HepG2 (cell line): ENCODE measurements at regions not wholly inside any gene's neighbourhood (a gene's known extent, or its start where the extent isn't known, plus 50 kb on each side); places are given as distances from the start of the nearest gene placed in this dataset.

ENCODE experiments used
- ATAC-seq: fragments of 200-7000 bp; cut with Tn5 transposase; 3 replicates; pipeline ENCODE4 v1.9.1; 2020; ENCODE audit warnings: mild to moderate bottlenecking, moderate library complexity
- BruUV-seq: library from RNA; stranded (reverse); fragments of 400-500 nt; replicated peaks from 2 replicates; lab custom pipeline; 2021; lab: Mats Ljungman, UMichigan
- CTCF ChIA-PET: fragments of 300-600 bp; formaldehyde crosslinking; extraction: SDS; loops from one replicate; lab custom pipeline; 2021; ENCODE audit warnings: low total read pairs, inconsistent platforms, low intra/inter-chr PET ratio; lab: Yijun Ruan, JAX
- POLR2A ChIA-PET: fragments of 350-600 bp; sonication (Branson Sonifier 250); formaldehyde crosslinking; loops from one replicate; lab custom pipeline; 2020; ENCODE audit warnings: antibody characterized with exemption, inconsistent platforms; lab: Yijun Ruan, JAX
- DNase-seq: peaks from one replicate; pipeline ENCODE4 v3.0.0-alpha.2; 2015; ENCODE audit warnings: low spot score
- FAIRE-seq: peaks from 3 replicates; lab custom pipeline; 2011; peaks lifted over from hg19 to GRCh38; lab: Jason Lieb, UNC
- H2AFZ ChIP-seq: one replicate; pipeline ENCODE4 v1.6.1; 2011; ENCODE audit warnings: low read length, inconsistent platforms
- H3K27ac ChIP-seq: fragments of 300-600 bp; 3 replicates; pipeline ENCODE4 v1.8.0; 2011; ENCODE audit warnings: mixed run types, mild to moderate bottlenecking, mixed read lengths, low read length, inconsistent platforms; ENCODE audit not compliant: insufficient read depth; ENCODE audit errors: extremely low read length
- H3K27me3 ChIP-seq, 2 experiments: fragments of 200-600 bp in 1 of 2; 2 replicates in 1 of 2; 3 replicates in 1 of 2; pipeline versions ENCODE4 v1.6.0 to v1.8.0; 2011; ENCODE audit warnings: low read length in 2 of 2, mild to moderate bottlenecking in 2 of 2, moderate library complexity in 2 of 2, inconsistent platforms in 1 of 2; ENCODE audit not compliant: insufficient read depth in 2 of 2, control insufficient read depth in 1 of 2
- H3K36me3 ChIP-seq, 2 experiments: fragments of 200-600 bp in 1 of 2; replicated peaks in 1 of 2; 2 replicates in 1 of 2; 3 replicates in 1 of 2; pipeline versions ENCODE4 v1.5.1 to v1.8.0; 2011; ENCODE audit warnings: low read length in 2 of 2, inconsistent platforms in 1 of 2; ENCODE audit not compliant: insufficient read depth in 2 of 2, control insufficient read depth in 1 of 2
- H3K4me1 ChIP-seq: 2 replicates; pipeline ENCODE4 v1.5.1; 2012; ENCODE audit warnings: low read length, inconsistent platforms; ENCODE audit not compliant: insufficient read depth
- H3K4me2 ChIP-seq: 2 replicates; pipeline ENCODE4 v1.6.0; 2011; ENCODE audit warnings: low read depth, low read length, inconsistent platforms
- H3K4me3 ChIP-seq, 3 experiments: fragments of 200-600 bp in 1 of 3; sonication (generic), shearing (Covaris generic) in 1 of 3; replicated peaks in 1 of 3; 2 replicates each; pipeline ENCODE4 v1.5.1; 2011 to 2016; ENCODE audit warnings: low read length in 3 of 3, inconsistent platforms in 2 of 3, low read depth in 2 of 3, mild to moderate bottlenecking in 2 of 3, control low read depth in 1 of 3, mixed read lengths in 1 of 3; ENCODE audit not compliant: insufficient read depth in 1 of 3
- H3K79me2 ChIP-seq: one replicate; pipeline ENCODE4 v1.6.1; 2011; ENCODE audit warnings: low read length, inconsistent platforms; ENCODE audit not compliant: insufficient read depth
- H3K9ac ChIP-seq: 2 replicates; pipeline ENCODE4 v1.6.0; 2011; ENCODE audit warnings: mild to moderate bottlenecking, low read depth, low read length, inconsistent platforms; ENCODE audit not compliant: insufficient read depth
- H3K9me3 ChIP-seq: 2 replicates; pipeline ENCODE4 v1.5.1; 2012; ENCODE audit warnings: mild to moderate bottlenecking, low read length
- H4K20me1 ChIP-seq: 2 replicates; pipeline ENCODE4 v1.6.0; 2011; ENCODE audit warnings: inconsistent platforms, mild to moderate bottlenecking, low read length, moderate library complexity; ENCODE audit not compliant: insufficient read depth
- FOSL1 ChIP-seq: sonication (generic); formaldehyde crosslinking; IDR thresholded peaks from 2 replicates; pipeline ENCODE4 v1.9.0; 2021; ENCODE audit warnings: missing genetic modification reagents, borderline replicate concordance
- FOXO1 ChIP-seq: sonication (generic); formaldehyde crosslinking; IDR thresholded peaks from 2 replicates; pipeline ENCODE4 v1.4.0; 2020; ENCODE audit warnings: missing genetic modification reagents
- HDAC1 ChIP-seq: sonication (generic); formaldehyde crosslinking; IDR thresholded peaks from 2 replicates; pipeline ENCODE4 v1.5.1; 2020; ENCODE audit warnings: mild to moderate bottlenecking, missing genetic modification reagents
- KLF13 ChIP-seq: sonication (generic); formaldehyde crosslinking; IDR thresholded peaks from 2 replicates; pipeline ENCODE4 v1.4.0; 2020; ENCODE audit warnings: mild to moderate bottlenecking, missing genetic modification reagents
- LRRFIP1 ChIP-seq: sonication (generic); formaldehyde crosslinking; conservative IDR thresholded peaks from 2 replicates; pipeline ENCODE4 v1.4.0; 2020; ENCODE audit warnings: missing genetic modification reagents
- NFYB ChIP-seq: sonication (generic); formaldehyde crosslinking; IDR thresholded peaks from 2 replicates; pipeline ENCODE4 v1.4.0; 2020; ENCODE audit warnings: missing genetic modification reagents
- NR2C2 ChIP-seq: sonication (generic); formaldehyde crosslinking; IDR thresholded peaks from 2 replicates; pipeline ENCODE4 v1.4.0; 2020; ENCODE audit warnings: missing genetic modification reagents, mild to moderate bottlenecking, moderate library complexity, borderline replicate concordance
- NR2F6 ChIP-seq, 2 experiments: IDR thresholded peaks; 2 replicates each; pipeline ENCODE4 v1.6.1; 2016; ENCODE audit warnings: antibody characterized with exemption in 1 of 2, mild to moderate bottlenecking in 1 of 2
- PRPF4 ChIP-seq: fragments of 200-400 bp; formaldehyde crosslinking; IDR thresholded peaks from 2 replicates; pipeline ENCODE4 v1.6.1; 2016; ENCODE audit warnings: low read length, low read depth; ENCODE audit not compliant: poor library complexity, severe bottlenecking
- THAP9 ChIP-seq: sonication (generic); formaldehyde crosslinking; IDR thresholded peaks from 2 replicates; pipeline ENCODE4; 2020; ENCODE audit warnings: missing genetic modification reagents, mild to moderate bottlenecking, borderline replicate concordance
- ZBTB14 ChIP-seq: sonication (generic); formaldehyde crosslinking; IDR thresholded peaks from 2 replicates; pipeline ENCODE4 v1.4.0; 2020; ENCODE audit warnings: missing genetic modification reagents
- ZFP1 ChIP-seq: IDR thresholded peaks from 2 replicates; pipeline ENCODE4 v1.6.1; 2016
- ZFP90 ChIP-seq: sonication (generic); formaldehyde crosslinking; IDR thresholded peaks from 2 replicates; pipeline ENCODE4 v1.8.0; 2022; ENCODE audit warnings: missing genetic modification reagents, mild to moderate bottlenecking, inconsistent platforms, borderline replicate concordance
- ZNF143 ChIP-seq: sonication (generic); formaldehyde crosslinking; IDR thresholded peaks from 2 replicates; pipeline ENCODE4 v1.4.0; 2020; ENCODE audit warnings: missing genetic modification reagents
- ZNF569 ChIP-seq: sonication (generic); formaldehyde crosslinking; IDR thresholded peaks from 2 replicates; pipeline ENCODE4 v1.5.0; 2020; ENCODE audit warnings: mild to moderate bottlenecking, missing genetic modification reagents, moderate library complexity, borderline replicate concordance
- WGBS: methylation state at CpG from one replicate; pipeline ENCODE4 v1.1.6; 2017; ENCODE audit warnings: low lambda C conversion rate; 5-methylcytosine and 5-hydroxymethylcytosine counted together
- in situ Hi-C: cut with HindIII; loops from 2 replicates; pipeline ENCODE4 v1.10.0; 2017; ENCODE audit warnings: low pct_unique_long_range_greater_than_20kb; ENCODE audit not compliant: extremely low pct_ligation_motif_present
- intact Hi-C: fragments of 100-400 bp; cut with micrococcal nuclease; formaldehyde crosslinking; loops from one replicate; pipeline ENCODE4 v1.10.0; 2022; ENCODE audit not compliant: unreplicated experiment

GRCh38 chr13:81874681-81875661 lies 1534.0 kb upstream of the SPRY2 start:
- no peak overlapping the region for H2AFZ ChIP-seq
- H3K4me2 ChIP-seq, result no peak overlapping the region; the same call in 1 of the 2 replicates
- H3K79me2 ChIP-seq, result no peaks in the 10 kb centered on the region
- FAIRE-seq (no peak), ATAC-seq (peak; percentile 28), DNase-seq (peak; percentile 10)
- CTCF ChIA-PET, result no interaction called here
- no peak overlapping the region for H3K9ac ChIP-seq
- no TSS peak for BruUV-seq
- peaks cover 19% of the 10 kb centered on the region for H3K4me1 ChIP-seq
- intact Hi-C loops, result loop anchor here (5.0 kb wide), 1 partner anchor 333 kb away; no protein-coding TSS in a partner anchor
- H3K4me3 ChIP-seq, result no peak overlapping the region
- no peaks in the 10 kb centered on the region for H3K9me3 ChIP-seq
- peaks cover 0 to 17% of the 10 kb centered on the region in 2 experiments; a peak in 2 of 5 replicates for H3K27me3 ChIP-seq
- 0 out of 2 replicates have a peak, but pooled peaks cover 5% of the 10 kb centered on the region for H4K20me1 ChIP-seq
- no peak overlapping the region for H3K27ac ChIP-seq
- 35% methylated on average over 8 of the region's 10 CpGs for WGBS
- in situ Hi-C loops, result loop anchor here (10.0 kb wide), 1 partner anchor 240 kb away; no protein-coding TSS in a partner anchor
- POLR2A ChIA-PET, result no interaction called here
- no peaks in the 10 kb centered on the region for H3K36me3 ChIP-seq
- TF ChIP-seq ZBTB14 (no peak), ZNF569 (CRISPR knock-in tag) (no peak), LRRFIP1 (CRISPR knock-in tag) (no peak), THAP9 (CRISPR knock-in tag) (no peak), KLF13 (CRISPR knock-in tag) (no peak), HDAC1 (CRISPR knock-in tag) (no peak), NR2F6 (IDR thresholded peaks at IDR 0.05) (no peak), NR2F6 (CRISPR knock-in tag; IDR thresholded peaks at IDR 0.05) (no peak), FOSL1 (CRISPR knock-in tag) (peak; percentile 15; the same call in 1 of the 2 replicates), ZFP1 (CRISPR knock-in tag) (no peak), PRPF4 (no peak), NR2C2 (CRISPR knock-in tag) (peak; percentile 30; the same call in 1 of the 2 replicates), ZFP90 (CRISPR knock-in tag) (no peak), FOXO1 (CRISPR knock-in tag) (no peak), NFYB (CRISPR knock-in tag) (0 out of 2 replicates have a peak, but pooled peaks have one; percentile 39), ZNF143 (CRISPR knock-in tag) (no peak)
